ENCODE measurements at regions not wholly inside any gene's neighbourhood (a gene's known extent, or its start where the extent isn't known, plus 50 kb on each side); places are given as distances from the start of the nearest gene placed in this dataset.

- TF ChIP-seq POLR2AphosphoS5 (IDR thresholded peaks at IDR 0.05; ENCODE audit: low read depth, low read length), result no peak
- no peak for TF ChIP-seq PAX5 (IDR thresholded peaks at IDR 0.05; ENCODE audit: insufficient read depth, low read length, severe bottlenecking)
- no peak for TF ChIP-seq TAF1 (IDR thresholded peaks at IDR 0.05; ENCODE audit: low read depth, low read length)
- TF ChIP-seq POLR2A (IDR thresholded peaks at IDR 0.05; ENCODE audit: low read depth, low read length), result no peak
- no peak for TF ChIP-seq SPI1 (IDR thresholded peaks at IDR 0.05; ENCODE audit: low read depth, low read length)
- no peak for TF ChIP-seq POU2F2 (IDR thresholded peaks at IDR 0.05; ENCODE audit: low read depth, low read length)
These were observed 176.1 kb upstream of the KLF14 start for GRCh38 chr7:130909881-130910672.
